Ramos (cell line): ENCODE measurements at regions not wholly inside any gene's neighbourhood (a gene's known extent, or its start where the extent isn't known, plus 50 kb on each side); places are given as distances from the start of the nearest gene placed in this dataset.

Experiments used
- in situ Hi-C: fragments of 300-500 bp; cut with MboI; formaldehyde crosslinking; loops from one replicate; pipeline ENCODE4 v1.14.3; 2022; ENCODE audit warnings: low sequenced_read_pairs; ENCODE audit not compliant: unreplicated experiment

- in situ Hi-C loops: no loop called here
These were observed 71.8 kb upstream of the NCAM1 start for GRCh38 chr11:112889446-112889845.

GRCh38 chr11:112899235-112900006 lies 61.8 kb upstream of the NCAM1 start:
- in situ Hi-C loops: no loop called here

- in situ Hi-C loops: no loop called here
These were observed 59.3 kb upstream of the NCAM1 start for GRCh38 chr11:112901924-112902323.

GRCh38 chr11:112902361-112903011 lies 58.7 kb upstream of the NCAM1 start:
- in situ Hi-C loops: no loop called here

GRCh38 chr11:112903340-112903739 lies 57.9 kb upstream of the NCAM1 start:
- in situ Hi-C loops: no loop called here

GRCh38 chr11:112911124-112911523 lies 50.1 kb upstream of the NCAM1 start:
- in situ Hi-C loops: no loop called here
